OCI-LY7 (cell line): ENCODE measurements at regions not wholly inside any gene's neighbourhood (a gene's known extent, or its start where the extent isn't known, plus 50 kb on each side); places are given as distances from the start of the nearest gene placed in this dataset.
"Not testable (repeated sequence)": the region's sequence is repeated elsewhere in the genome, so short reads cannot be mapped to it uniquely, and the experiment has no call there.

Experiments used
- BruUV-seq: library from RNA; stranded (reverse); fragments of 400-500 nt; replicated peaks from 2 replicates; lab custom pipeline; 2021; lab: Mats Ljungman, UMichigan
- CTCF ChIA-PET: fragments of 300-600 bp; sonication (Branson Sonifier 250); formaldehyde crosslinking; loops from one replicate; lab custom pipeline; 2022; ENCODE audit warnings: antibody characterized with exemption; ENCODE audit not compliant: unreplicated experiment; lab: Charles Lee
- POLR2A ChIA-PET: fragments of 300-600 bp; sonication (Branson Sonifier 250); formaldehyde crosslinking; loops from one replicate; lab custom pipeline; 2022; ENCODE audit warnings: antibody characterized with exemption; lab: Charles Lee
- DNase-seq: peaks from one replicate; pipeline ENCODE4 v3.0.0-alpha.2; 2015; ENCODE audit warnings: low spot score
- H2AFZ ChIP-seq: fragments of 200-600 bp; sonication (generic), shearing (Covaris generic); 2 replicates; pipeline ENCODE4 v1.6.1; 2014; ENCODE audit warnings: mild to moderate bottlenecking, antibody characterized with exemption, low read length, moderate library complexity
- H3K27ac ChIP-seq: fragments of 200-600 bp; sonication (generic); 2 replicates; pipeline ENCODE4 v1.5.1; 2014; ENCODE audit warnings: mixed run types, low read depth, mild to moderate bottlenecking, moderate library complexity, low read length, inconsistent platforms; ENCODE audit not compliant: poor library complexity, severe bottlenecking
- H3K36me3 ChIP-seq: fragments of 200-600 bp; sonication (generic); 2 replicates; pipeline ENCODE4 v1.6.1; 2014; ENCODE audit warnings: mild to moderate bottlenecking, antibody characterized with exemption, low read length, moderate library complexity, mixed read lengths; ENCODE audit not compliant: insufficient read depth
- H3K4me1 ChIP-seq: fragments of 200-600 bp; sonication (generic); 2 replicates; pipeline ENCODE4 v1.5.1; 2014; ENCODE audit warnings: mild to moderate bottlenecking, low read length; ENCODE audit not compliant: insufficient read depth, poor library complexity, severe bottlenecking
- H3K4me2 ChIP-seq: fragments of 200-600 bp; sonication (generic); 2 replicates; pipeline ENCODE4 v1.6.1; 2014; ENCODE audit warnings: mild to moderate bottlenecking, low read length
- H3K4me3 ChIP-seq: fragments of 200-600 bp; sonication (generic); 2 replicates; pipeline ENCODE4 v1.5.1; 2014; ENCODE audit warnings: mild to moderate bottlenecking, low read depth, low read length; ENCODE audit not compliant: poor library complexity, severe bottlenecking
- H3K79me2 ChIP-seq: fragments of 200-600 bp; sonication (generic); 2 replicates; pipeline ENCODE4 v1.6.1; 2016; ENCODE audit warnings: low read depth, mild to moderate bottlenecking, low read length, moderate library complexity, mixed read lengths; ENCODE audit not compliant: insufficient read depth
- H3K9me2 ChIP-seq: fragments of 200-600 bp; sonication (generic); 2 replicates; pipeline ENCODE4 v1.6.1; 2016; ENCODE audit warnings: mild to moderate bottlenecking, low read length, mixed read lengths; ENCODE audit not compliant: insufficient read depth
- H3K9me3 ChIP-seq: fragments of 200-600 bp; sonication (generic); 2 replicates; pipeline ENCODE4 v1.6.1; 2014; ENCODE audit warnings: mild to moderate bottlenecking, mixed run types, low read length, mixed read lengths
- H4K20me1 ChIP-seq: fragments of 200-600 bp; sonication (generic); 2 replicates; pipeline ENCODE4 v1.6.1; 2014; ENCODE audit warnings: mild to moderate bottlenecking, antibody characterized with exemption, low read length, moderate library complexity, mixed read lengths; ENCODE audit not compliant: insufficient read depth
- EZH2phosphoT487 ChIP-seq: fragments of 200-600 bp; sonication (generic); IDR thresholded peaks from 2 replicates; pipeline ENCODE4 v1.6.1; 2018; ENCODE audit warnings: low read depth, borderline replicate concordance, mild to moderate bottlenecking, mixed run types, antibody characterized with exemption, low read length, moderate library complexity, mixed read lengths
- intact Hi-C: fragments of 100-400 bp; cut with micrococcal nuclease; formaldehyde crosslinking; loops from one replicate; pipeline ENCODE4 v1.10.0; 2022; ENCODE audit not compliant: unreplicated experiment
- TF ChIP-seq, protein P1 (sequence below): fragments of 200-600 bp; sonication (generic); conservative IDR thresholded peaks from 2 replicates; pipeline ENCODE4 v1.5.1; 2014; ENCODE audit warnings: mild to moderate bottlenecking, antibody characterized with exemption, low read length, moderate library complexity, mixed read lengths

- Histone ChIP-seq H2AFZ (no peak overlapping the region), H3K27ac (no peak overlapping the region), H3K9me2 (no peaks in the 10 kb centered on the region), H3K4me1 (no peaks in the 10 kb centered on the region), H3K36me3 (no peaks in the 10 kb centered on the region), H3K4me3 (no peak overlapping the region), H3K9me3 (no peaks in the 10 kb centered on the region), H3K79me2 (no peaks in the 10 kb centered on the region), H4K20me1 (no peaks in the 10 kb centered on the region), H3K4me2 (no peak overlapping the region)
- POLR2A ChIA-PET = interaction anchor here (0.5 to 1.1 kb wide), 2 partner anchors 11 to 23 kb away, joined by 3 read pairs; no protein-coding TSS in a partner anchor
- TF ChIP-seq EZH2phosphoT487 = no peak
- TF ChIP-seq, protein P1, sequence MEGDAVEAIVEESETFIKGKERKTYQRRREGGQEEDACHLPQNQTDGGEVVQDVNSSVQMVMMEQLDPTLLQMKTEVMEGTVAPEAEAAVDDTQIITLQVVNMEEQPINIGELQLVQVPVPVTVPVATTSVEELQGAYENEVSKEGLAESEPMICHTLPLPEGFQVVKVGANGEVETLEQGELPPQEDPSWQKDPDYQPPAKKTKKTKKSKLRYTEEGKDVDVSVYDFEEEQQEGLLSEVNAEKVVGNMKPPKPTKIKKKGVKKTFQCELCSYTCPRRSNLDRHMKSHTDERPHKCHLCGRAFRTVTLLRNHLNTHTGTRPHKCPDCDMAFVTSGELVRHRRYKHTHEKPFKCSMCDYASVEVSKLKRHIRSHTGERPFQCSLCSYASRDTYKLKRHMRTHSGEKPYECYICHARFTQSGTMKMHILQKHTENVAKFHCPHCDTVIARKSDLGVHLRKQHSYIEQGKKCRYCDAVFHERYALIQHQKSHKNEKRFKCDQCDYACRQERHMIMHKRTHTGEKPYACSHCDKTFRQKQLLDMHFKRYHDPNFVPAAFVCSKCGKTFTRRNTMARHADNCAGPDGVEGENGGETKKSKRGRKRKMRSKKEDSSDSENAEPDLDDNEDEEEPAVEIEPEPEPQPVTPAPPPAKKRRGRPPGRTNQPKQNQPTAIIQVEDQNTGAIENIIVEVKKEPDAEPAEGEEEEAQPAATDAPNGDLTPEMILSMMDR = no peak
- DNase-seq = no peak
- intact Hi-C loops = no loop called here
- CTCF ChIA-PET = no interaction called here
- no TSS peak for BruUV-seq
Measured at GRCh38 chr2:66101206-66101605, 333.7 kb upstream of the MEIS1 start.

DNA sequence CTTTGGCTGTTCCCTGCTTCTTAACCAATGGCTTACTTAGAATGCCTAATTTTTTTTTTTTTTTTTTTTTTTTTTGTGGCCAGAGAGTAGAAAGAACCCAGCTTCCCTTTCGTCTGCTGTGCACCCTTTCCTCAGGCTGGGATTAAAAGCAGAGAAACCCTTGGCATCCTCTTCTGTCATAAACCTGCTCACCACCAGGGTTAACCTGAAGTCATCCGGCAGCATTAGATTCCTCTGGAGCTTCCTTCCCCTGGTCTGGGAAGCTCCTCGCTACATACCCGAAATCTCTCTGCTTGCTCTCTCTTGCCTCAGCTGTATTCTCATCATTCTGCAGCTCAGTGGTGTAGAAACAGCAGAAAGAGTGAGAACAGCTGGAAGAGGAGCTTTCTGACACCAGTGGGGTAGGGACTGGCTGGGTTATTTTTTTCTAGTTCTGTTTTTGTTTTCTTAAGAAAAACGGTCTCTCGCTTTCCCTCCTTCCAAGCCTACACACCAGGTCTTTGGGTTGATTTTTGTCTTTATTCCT, 339.0 kb upstream of the MEIS1 start:
- no peak overlapping the region for H3K4me3 ChIP-seq
- no peaks in the 10 kb centered on the region for H3K4me1 ChIP-seq
- no peak overlapping the region for H3K4me2 ChIP-seq
- no peak overlapping the region for H3K27ac ChIP-seq
- POLR2A ChIA-PET = no interaction called here
- H3K9me3 ChIP-seq = no peaks in the 10 kb centered on the region
- no TSS peak for BruUV-seq
- no peaks in the 10 kb centered on the region for H3K9me2 ChIP-seq
- no peak overlapping the region for H2AFZ ChIP-seq
- no peak for DNase-seq
- H3K36me3 ChIP-seq = no peaks in the 10 kb centered on the region
- intact Hi-C loops = no loop called here
- no peaks in the 10 kb centered on the region for H3K79me2 ChIP-seq
- H4K20me1 ChIP-seq = no peaks in the 10 kb centered on the region
- TF ChIP-seq, protein P1 = no peak
- TF ChIP-seq EZH2phosphoT487 = no peak
- CTCF ChIA-PET = no interaction called here

DNA sequence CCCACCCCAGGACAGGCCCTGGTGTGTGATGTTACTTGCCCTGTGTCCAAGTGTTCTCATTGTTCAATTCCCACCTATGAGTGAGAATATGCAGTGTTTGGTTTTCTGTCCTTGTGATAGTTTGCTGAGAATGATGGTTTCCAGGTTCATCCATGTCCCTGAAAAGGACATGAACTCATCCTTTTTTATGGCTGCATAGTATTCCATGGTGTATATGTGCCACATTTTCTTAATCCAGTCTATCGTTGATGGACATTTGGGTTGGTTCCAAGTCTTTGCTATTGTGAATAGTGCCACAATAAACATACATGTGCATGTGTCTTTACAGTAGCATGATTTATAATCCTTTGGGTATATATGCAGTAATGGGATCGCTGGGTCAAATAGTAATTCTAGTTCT, 340.2 kb upstream of the MEIS1 start:
- CTCF ChIA-PET, BruUV-seq: not testable (repeated sequence)

More for the DNA sequence above, 340.2 kb upstream of the MEIS1 start:
- intact Hi-C loops, H3K79me2 ChIP-seq, H3K9me2 ChIP-seq, H4K20me1 ChIP-seq, H2AFZ ChIP-seq, H3K9me3 ChIP-seq, POLR2A ChIA-PET, DNase-seq, H3K36me3 ChIP-seq, H3K4me2 ChIP-seq, H3K4me1 ChIP-seq, H3K4me3 ChIP-seq, H3K27ac ChIP-seq: not testable (repeated sequence)
